ENCODE measurements at regions not wholly inside any gene's neighbourhood (a gene's known extent, or its start where the extent isn't known, plus 50 kb on each side); places are given as distances from the start of the nearest gene placed in this dataset.

- Histone ChIP-seq H3K9me3 (ENCODE audit: low read length) (no peaks in the 10 kb centered on the region), H4K20me1 (ENCODE audit: insufficient read depth) (no peaks in the 10 kb centered on the region), H3K79me2 (replicated peaks; ENCODE audit: insufficient read depth, low read length) (no peaks in the 10 kb centered on the region), H3K4me2 (ENCODE audit: low read length) (no peak overlapping the region), H3K36me3 (ENCODE audit: insufficient read depth, low read length) (no peaks in the 10 kb centered on the region), H3K4me3 (ENCODE audit: low read length) (no peak overlapping the region), H2AFZ (ENCODE audit: low read depth, low read length) (no peak overlapping the region), H3K27ac (ENCODE audit: low read length) (no peak overlapping the region), H3K27me3 (ENCODE audit: insufficient read depth, low read depth, low read length) (no peaks in the 10 kb centered on the region), H3K9me2 (ENCODE audit: insufficient read depth, low read length) (no peaks in the 10 kb centered on the region), H3F3A (ENCODE audit: insufficient read depth, low read length, poor library complexity, severe bottlenecking) (no peaks in the 10 kb centered on the region), H3K9ac (ENCODE audit: low read length) (no peak overlapping the region)
- TF ChIP-seq EP300 (conservative IDR thresholded peaks at IDR 0.05; ENCODE audit: poor library complexity, severe bottlenecking): no peak
- TF ChIP-seq SMC3 (conservative IDR thresholded peaks at IDR 0.05; ENCODE audit: poor library complexity): no peak
- TF ChIP-seq, protein P1, sequence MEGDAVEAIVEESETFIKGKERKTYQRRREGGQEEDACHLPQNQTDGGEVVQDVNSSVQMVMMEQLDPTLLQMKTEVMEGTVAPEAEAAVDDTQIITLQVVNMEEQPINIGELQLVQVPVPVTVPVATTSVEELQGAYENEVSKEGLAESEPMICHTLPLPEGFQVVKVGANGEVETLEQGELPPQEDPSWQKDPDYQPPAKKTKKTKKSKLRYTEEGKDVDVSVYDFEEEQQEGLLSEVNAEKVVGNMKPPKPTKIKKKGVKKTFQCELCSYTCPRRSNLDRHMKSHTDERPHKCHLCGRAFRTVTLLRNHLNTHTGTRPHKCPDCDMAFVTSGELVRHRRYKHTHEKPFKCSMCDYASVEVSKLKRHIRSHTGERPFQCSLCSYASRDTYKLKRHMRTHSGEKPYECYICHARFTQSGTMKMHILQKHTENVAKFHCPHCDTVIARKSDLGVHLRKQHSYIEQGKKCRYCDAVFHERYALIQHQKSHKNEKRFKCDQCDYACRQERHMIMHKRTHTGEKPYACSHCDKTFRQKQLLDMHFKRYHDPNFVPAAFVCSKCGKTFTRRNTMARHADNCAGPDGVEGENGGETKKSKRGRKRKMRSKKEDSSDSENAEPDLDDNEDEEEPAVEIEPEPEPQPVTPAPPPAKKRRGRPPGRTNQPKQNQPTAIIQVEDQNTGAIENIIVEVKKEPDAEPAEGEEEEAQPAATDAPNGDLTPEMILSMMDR (IDR thresholded peaks at IDR 0.05; ENCODE audit: poor library complexity, severe bottlenecking): no peak
- no peak for TF ChIP-seq MXI1 (conservative IDR thresholded peaks at IDR 0.05; ENCODE audit: poor library complexity, severe bottlenecking)
Observed at GRCh38 chrX:113828470-113828869, 755.4 kb upstream of the HTR2C start.

DNA sequence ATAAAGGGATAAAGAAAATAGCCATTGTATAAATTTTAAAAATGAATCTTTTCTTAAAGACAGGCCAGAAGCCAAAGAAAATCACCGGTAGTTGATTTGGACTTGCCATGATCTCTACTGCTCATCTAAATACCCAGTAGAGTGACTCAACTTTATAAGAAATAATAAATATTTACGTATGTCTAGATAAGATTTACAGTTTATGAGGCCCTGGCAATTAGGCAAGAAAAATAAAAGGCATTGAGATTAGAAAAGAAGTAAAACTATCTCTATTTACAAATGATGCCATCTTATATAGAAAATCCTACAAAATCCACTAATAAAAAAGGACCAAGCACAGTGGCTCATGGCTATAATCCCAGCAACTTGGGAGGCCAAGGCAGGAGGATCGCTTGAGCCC is 765.5 kb upstream of the HTR2C start:
- H3K9me3 ChIP-seq (ENCODE audit: low read length): no peaks in the 10 kb centered on the region
- no peak overlapping the region for H2AFZ ChIP-seq (ENCODE audit: low read depth, low read length)
- no peaks in the 10 kb centered on the region for H4K20me1 ChIP-seq (ENCODE audit: insufficient read depth)
- TF ChIP-seq EP300 (conservative IDR thresholded peaks at IDR 0.05; ENCODE audit: poor library complexity, severe bottlenecking) (no peak), SMC3 (conservative IDR thresholded peaks at IDR 0.05; ENCODE audit: poor library complexity) (no peak)
- H3K27me3 ChIP-seq (ENCODE audit: insufficient read depth, low read depth, low read length): no peaks in the 10 kb centered on the region
- H3K9me2 ChIP-seq (ENCODE audit: insufficient read depth, low read length): no peaks in the 10 kb centered on the region
- H3K4me3 ChIP-seq (ENCODE audit: low read length): no peak overlapping the region
- H3K4me2 ChIP-seq (ENCODE audit: low read length): no peak overlapping the region
- no peaks in the 10 kb centered on the region for H3F3A ChIP-seq (ENCODE audit: insufficient read depth, low read length, poor library complexity, severe bottlenecking)
- H3K27ac ChIP-seq (ENCODE audit: low read length): no peak overlapping the region
- no peaks in the 10 kb centered on the region for H3K79me2 ChIP-seq (replicated peaks; ENCODE audit: insufficient read depth, low read length)
- no peak overlapping the region for H3K9ac ChIP-seq (ENCODE audit: low read length)
- H3K36me3 ChIP-seq (ENCODE audit: insufficient read depth, low read length): no peaks in the 10 kb centered on the region

- Histone ChIP-seq H3K27ac (ENCODE audit: low read length) (no peak overlapping the region), H3K27me3 (ENCODE audit: insufficient read depth, low read depth, low read length) (no peaks in the 10 kb centered on the region), H3K9ac (ENCODE audit: low read length) (no peak overlapping the region), H3K79me2 (replicated peaks; ENCODE audit: insufficient read depth, low read length) (no peaks in the 10 kb centered on the region), H3K4me3 (ENCODE audit: low read length) (no peak overlapping the region), H2AFZ (ENCODE audit: low read depth, low read length) (no peak overlapping the region), H3K36me3 (ENCODE audit: insufficient read depth, low read length) (no peaks in the 10 kb centered on the region), H3K9me3 (ENCODE audit: low read length) (no peaks in the 10 kb centered on the region), H3F3A (ENCODE audit: insufficient read depth, low read length, poor library complexity, severe bottlenecking) (no peaks in the 10 kb centered on the region), H3K4me2 (ENCODE audit: low read length) (no peak overlapping the region), H3K9me2 (ENCODE audit: insufficient read depth, low read length) (no peaks in the 10 kb centered on the region), H4K20me1 (ENCODE audit: insufficient read depth) (no peaks in the 10 kb centered on the region)
- no peak for TF ChIP-seq REST (IDR thresholded peaks at IDR 0.05; ENCODE audit: borderline replicate concordance)
- TF ChIP-seq, protein P1 (IDR thresholded peaks at IDR 0.05; ENCODE audit: poor library complexity, severe bottlenecking): no peak
- TF ChIP-seq EP300 (conservative IDR thresholded peaks at IDR 0.05; ENCODE audit: poor library complexity, severe bottlenecking): no peak
- TF ChIP-seq RAD21 (conservative IDR thresholded peaks at IDR 0.05): no peak
- no peak for TF ChIP-seq SMC3 (conservative IDR thresholded peaks at IDR 0.05; ENCODE audit: poor library complexity)
- TF ChIP-seq POLR2AphosphoS5 (IDR thresholded peaks at IDR 0.05): no peak
- no peak for TF ChIP-seq MXI1 (conservative IDR thresholded peaks at IDR 0.05; ENCODE audit: poor library complexity, severe bottlenecking)
- no peak for TF ChIP-seq TAF1 (IDR thresholded peaks at IDR 0.05; ENCODE audit: low read depth)
- TF ChIP-seq EZH2 (IDR thresholded peaks at IDR 0.05; ENCODE audit: borderline replicate concordance, insufficient read depth, low read length, poor library complexity, severe bottlenecking): no peak
Observed at GRCh38 chrX:113804819-113805218, 779.1 kb upstream of the HTR2C start.
